ENCODE measurements at regions not wholly inside any gene's neighbourhood (a gene's known extent, or its start where the extent isn't known, plus 50 kb on each side); places are given as distances from the start of the nearest gene placed in this dataset.
"Not testable (repeated sequence)": the region's sequence is repeated elsewhere in the genome, so short reads cannot be mapped to it uniquely, and the experiment has no call there.

DNA sequence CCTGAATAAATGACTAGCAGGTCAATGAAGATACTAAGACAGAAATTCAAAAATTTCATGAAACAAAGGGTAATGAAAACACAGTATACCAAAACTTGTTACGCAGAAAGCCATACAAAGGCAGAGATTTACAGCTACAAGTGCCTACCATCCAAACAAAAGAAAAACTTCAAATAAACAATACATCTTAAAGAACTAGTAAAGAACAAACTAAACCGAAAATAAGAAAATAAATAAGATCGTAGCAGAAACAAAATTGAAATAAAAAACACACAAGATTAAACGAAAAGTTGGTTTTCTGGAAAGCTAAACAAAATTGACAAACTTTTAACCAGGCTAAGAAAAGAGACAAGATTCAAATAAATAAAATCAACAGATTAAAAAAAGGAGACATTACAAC, 51.5 kb downstream of the VPREB1 start:
- DNase-seq = not testable (repeated sequence)

DNA sequence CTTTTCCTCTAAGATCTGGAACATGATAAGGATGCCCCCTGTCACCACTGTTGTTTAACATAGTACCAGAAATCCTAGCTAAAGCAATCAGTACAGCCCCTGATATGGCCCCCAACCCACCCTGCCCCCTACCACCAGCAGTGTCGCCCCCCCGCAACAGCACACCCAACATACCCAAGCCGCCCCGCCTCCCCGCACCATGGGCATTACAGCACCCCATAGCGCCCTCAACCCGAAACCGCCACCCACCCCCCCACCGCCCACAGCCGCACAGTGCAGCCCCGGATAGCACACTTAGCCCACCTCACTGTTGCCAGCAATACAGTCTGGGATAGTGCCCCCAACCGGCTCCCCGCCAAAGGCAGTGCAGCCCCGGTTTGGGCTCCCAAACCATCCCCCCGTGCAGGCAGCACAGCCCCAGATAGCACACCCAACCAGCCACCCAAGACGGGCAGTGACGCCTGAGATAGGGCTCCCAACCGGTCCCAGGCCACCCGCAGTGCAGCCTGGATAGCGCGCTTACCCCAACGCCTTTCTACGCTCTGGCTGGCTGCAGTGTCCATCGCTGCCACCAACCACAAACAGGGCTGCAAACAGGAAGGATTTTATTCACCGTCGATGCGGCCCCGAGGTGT, 52.7 kb downstream of the VPREB1 start:
- peak in 1 of 2 experiments; percentile 13 for DNase-seq

- DNase-seq = peak; percentile 75 to 79
These were observed 53.4 kb downstream of the VPREB1 start for GRCh38 chr22:22297794-22298653.

- DNase-seq = not testable (repeated sequence)
These were observed 54.0 kb downstream of the VPREB1 start for GRCh38 chr22:22298654-22299009.

GRCh38 chr22:22300511-22300910, 55.9 kb downstream of the VPREB1 start:
- not testable (repeated sequence) for DNase-seq

- DNase-seq = not testable (repeated sequence)
These were observed 56.4 kb downstream of the VPREB1 start for GRCh38 chr22:22300946-22301345.

- DNase-seq = no peak
These were observed 72.0 kb downstream of the VPREB1 start for GRCh38 chr22:22316589-22316988.

- no peak for DNase-seq
These were observed 74.3 kb downstream of the VPREB1 start for GRCh38 chr22:22318723-22319465.

DNA sequence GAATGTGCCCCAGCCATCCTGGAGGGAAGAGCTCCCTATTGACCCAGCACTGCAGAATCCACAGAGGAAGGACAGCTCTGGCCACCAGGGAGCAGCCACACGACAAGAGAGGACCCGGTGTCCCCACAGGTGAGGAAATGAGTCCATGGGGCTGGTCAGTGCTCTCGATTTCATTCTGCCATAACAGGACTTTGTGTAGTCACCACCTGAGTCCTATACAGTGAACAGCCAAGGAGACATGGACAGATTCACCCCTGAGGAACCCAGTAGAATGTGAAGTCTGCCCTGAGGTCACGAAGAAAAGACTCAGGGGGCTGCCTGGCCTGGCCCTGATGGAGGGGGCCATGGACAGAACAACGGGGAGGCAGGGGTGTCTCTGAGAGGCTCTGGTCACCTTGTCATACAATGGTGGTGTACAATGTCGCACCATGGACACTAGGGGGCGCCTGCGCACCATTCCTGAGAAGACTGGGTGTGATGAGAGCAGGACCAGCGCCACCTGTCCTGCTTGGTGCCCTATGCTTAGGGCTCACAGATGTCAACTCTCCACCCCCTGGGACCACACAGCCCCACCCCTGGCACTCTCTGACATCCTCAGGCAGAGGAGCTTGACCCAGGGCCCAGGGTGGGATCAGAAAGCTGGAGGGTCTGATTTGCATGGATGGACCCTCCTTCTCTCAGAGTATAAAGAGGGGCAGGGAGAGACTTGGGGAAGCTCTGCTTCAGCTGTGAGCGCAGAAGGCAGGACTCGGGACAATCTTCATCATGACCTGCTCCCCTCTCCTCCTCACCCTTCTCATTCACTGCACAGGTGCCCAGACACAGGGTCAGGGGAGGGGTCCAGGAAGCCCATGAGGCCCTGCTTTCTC, 77.4 kb downstream of the VPREB1 start:
- DNase-seq = peak; percentile 52 to 66

DNA sequence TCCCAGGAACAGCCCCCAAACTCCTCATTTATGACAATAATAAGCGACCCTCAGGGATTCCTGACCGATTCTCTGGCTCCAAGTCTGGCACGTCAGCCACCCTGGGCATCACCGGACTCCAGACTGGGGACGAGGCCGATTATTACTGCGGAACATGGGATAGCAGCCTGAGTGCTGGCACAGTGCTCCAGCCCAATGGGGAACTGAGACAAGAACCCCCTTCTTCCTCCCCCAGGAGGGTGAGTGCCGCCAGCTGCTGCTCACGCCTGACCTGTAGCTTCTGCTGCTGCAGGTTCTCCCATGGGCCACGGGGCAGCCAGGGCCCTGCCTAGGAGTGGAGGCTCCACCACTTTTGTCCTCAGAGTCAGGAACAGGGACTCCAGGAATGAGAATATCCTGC, 78.2 kb downstream of the VPREB1 start:
- no peak for DNase-seq

DNA sequence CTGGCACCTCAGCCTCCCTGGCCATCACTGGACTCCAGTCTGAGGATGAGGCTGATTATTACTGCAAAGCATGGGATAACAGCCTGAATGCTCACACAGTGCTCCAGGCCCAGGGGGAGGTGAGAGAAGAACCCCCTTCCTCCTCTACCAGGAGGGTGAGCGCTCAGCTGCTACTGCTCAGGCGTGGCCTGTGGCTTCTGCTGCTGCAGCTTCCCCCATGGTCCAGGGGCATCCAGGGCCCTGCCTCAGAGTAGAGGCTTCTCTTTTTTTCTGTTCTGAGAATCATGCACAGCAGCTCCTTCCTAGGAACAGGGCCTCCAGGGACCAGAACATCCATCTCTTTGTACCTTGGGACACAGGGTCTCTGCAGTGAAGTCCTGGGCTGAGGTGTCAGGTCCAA, 83.1 kb downstream of the VPREB1 start:
- no peak for DNase-seq

DNA sequence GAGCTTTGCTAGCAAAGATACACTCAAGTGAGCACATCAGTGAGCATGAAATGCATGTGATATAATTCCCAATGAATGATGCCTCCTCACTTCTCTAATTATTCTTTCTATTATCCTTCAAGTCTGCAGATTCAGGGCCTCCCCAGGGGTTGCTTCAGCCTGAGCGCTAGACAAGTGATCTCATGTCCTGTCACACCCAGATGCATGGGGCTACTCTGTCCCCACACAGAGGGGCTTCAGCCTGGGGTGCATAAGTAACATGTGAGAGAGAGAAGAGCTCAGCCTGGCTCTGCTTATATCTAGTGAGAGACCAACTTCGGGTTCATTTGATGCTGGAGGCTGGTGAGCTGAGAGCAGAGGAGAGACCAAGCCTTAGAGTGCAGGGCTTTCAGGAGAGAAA, 85.2 kb downstream of the VPREB1 start:
- no peak for DNase-seq

DNA sequence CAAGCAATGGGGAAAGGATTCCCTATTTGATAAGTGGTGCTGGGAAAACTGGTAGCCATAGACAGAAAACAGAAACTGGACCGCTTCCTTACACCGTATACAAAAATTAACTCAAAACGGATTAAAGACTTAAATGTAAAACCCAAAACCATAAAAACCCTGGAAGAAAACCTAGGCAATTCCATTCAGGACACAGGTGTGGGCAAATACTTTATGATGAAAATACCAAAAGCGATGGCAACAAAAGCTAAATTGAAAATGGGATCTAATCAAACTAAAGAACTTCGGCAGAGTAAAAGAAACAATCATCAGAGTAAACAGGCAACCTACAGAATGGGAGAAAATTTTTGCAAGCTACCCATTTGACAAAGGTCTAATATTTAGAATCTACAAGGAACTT, 91.1 kb downstream of the VPREB1 start:
- not testable (repeated sequence) for DNase-seq

GRCh38 chr22:22336333-22336732, 91.7 kb downstream of the VPREB1 start:
- not testable (repeated sequence) for DNase-seq

DNA sequence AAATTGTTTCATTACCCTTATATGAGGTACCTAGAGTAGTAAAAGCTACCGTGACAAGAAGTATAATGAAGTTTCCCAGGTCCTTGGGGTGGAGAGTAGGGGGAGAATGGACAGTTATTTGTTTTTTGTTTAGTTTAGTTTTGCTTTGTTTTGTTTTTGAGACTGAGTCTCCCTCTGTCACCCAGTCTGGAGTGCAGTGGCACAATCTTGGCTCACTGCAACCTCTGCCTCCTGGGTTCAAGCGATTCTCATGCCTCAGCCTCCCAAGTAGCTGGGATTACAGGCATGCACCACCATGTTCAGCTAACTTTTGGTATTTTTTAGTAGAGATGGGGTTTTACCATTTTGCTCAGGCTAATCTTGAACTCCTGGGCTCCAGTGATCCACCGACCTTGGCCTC, 94.2 kb downstream of the VPREB1 start:
- not testable (repeated sequence) for DNase-seq

- no peak for DNase-seq
These were observed 97.2 kb downstream of the VPREB1 start for GRCh38 chr22:22341736-22342135.

- peak; percentile 52 to 68 for DNase-seq
These were observed 98.4 kb downstream of the VPREB1 start for GRCh38 chr22:22342697-22343580.

DNA sequence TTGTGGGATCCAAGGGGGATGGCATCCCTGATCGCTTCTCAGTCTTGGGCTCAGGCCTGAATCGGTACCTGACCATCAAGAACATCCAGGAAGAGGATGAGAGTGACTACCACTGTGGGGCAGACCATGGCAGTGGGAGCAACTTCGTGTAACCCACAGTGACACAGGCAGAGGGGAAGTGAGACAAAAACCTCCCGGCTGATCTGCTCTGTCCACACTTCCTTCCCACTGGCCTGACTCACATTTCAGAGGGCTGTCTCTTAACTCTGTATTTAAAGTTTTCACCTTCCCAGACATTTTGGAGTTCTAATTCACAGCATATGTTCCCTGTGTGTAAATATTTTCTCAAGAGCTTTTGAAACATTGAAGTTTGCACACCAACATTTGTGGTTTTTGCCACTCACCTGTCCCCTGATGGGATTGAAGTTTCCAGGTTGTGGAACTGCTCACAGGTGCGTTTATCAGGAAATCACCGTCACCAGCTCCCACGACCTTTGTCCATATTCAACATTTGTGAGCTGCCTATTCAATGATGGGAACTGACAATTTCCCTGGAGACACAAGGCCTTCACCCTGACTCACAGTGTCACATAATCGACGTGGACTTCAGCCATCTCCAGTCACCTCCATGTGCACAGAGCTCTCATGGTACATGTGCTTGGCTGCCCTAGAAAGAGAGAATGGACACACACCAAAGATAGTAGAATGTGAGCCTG, 99.2 kb downstream of the VPREB1 start:
- no peak for DNase-seq

DNA sequence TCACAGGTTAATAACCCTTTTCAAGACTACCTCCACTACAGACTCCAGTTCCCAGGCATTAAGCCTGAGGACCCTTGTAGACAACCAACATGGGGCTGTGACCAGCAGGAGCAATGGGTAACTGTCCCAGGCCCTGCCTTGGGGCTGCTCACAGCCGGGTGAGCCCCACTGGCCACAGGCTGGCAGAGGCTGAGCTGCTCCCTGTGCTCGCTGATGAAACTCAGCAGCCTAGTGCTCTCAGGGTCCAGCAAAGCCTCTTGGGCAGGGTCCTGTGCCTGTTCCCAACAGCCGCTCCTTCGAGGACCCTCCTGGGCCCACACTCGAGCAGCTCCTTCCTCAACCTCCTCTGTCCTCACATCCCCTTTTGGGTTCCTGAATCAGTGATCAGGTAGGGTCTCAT, 99.8 kb downstream of the VPREB1 start:
- DNase-seq = no peak

DNA sequence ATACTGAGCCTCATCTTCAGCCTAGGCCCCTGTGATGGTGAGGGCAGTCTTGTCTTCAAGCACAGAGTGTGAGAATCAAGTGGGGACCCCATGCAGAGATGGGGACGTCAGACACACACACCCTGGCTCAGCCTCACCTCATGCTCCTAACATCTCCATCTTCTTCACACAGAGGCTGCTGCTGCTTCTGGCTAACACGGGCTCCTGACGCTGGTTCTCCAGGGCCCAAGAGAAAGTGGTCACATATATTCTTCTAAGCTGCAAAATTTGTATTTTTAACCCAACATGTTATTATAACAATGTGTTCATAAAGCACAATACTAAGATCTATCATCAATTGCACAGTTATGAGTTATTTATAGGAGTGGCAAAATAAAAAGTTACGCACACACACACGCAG, 101.2 kb downstream of the VPREB1 start:
- no peak for DNase-seq

All from stimulated activated CD4-positive, alpha-beta T cell treated with anti-CD3 and anti-CD28 coated beads, Interleukin-4, amount 100 ng/mL, for 4 hours (primary cell).